ENCODE measurements at regions not wholly inside any gene's neighbourhood (a gene's known extent, or its start where the extent isn't known, plus 50 kb on each side); places are given as distances from the start of the nearest gene placed in this dataset.

- CTCF ChIA-PET: no interaction called here
These were observed 150.5 kb downstream of the TEX29 start for GRCh38 chr13:111470933-111471332.

GRCh38 chr13:111472083-111472482 is 151.6 kb downstream of the TEX29 start:
- DNase-seq (ENCODE audit: low read depth): no peak
- TF ChIP-seq CTCF (IDR thresholded peaks at IDR 0.05; ENCODE audit: insufficient read depth, low read depth, low read length): no peak
- POLR2A ChIA-PET: no interaction called here
- no peaks in the 10 kb centered on the region for H3K27me3 ChIP-seq (ENCODE audit: control insufficient read depth, insufficient read depth, low read length)
- CTCF ChIA-PET: no interaction called here
- no peak overlapping the region for H3K4me3 ChIP-seq (ENCODE audit: low read depth, low read length)
- H3K36me3 ChIP-seq (ENCODE audit: control insufficient read depth, insufficient read depth, low read length): no peaks in the 10 kb centered on the region

More at GRCh38 chr13:111470933-111471332, 150.5 kb downstream of the TEX29 start:
- H3K4me3 ChIP-seq (ENCODE audit: low read depth, low read length): no peak overlapping the region
- H3K36me3 ChIP-seq (ENCODE audit: control insufficient read depth, insufficient read depth, low read length): no peaks in the 10 kb centered on the region
- no peaks in the 10 kb centered on the region for H3K27me3 ChIP-seq (ENCODE audit: control insufficient read depth, insufficient read depth, low read length)
- DNase-seq (ENCODE audit: low read depth): no peak
- POLR2A ChIA-PET: no interaction called here
- no peak for TF ChIP-seq CTCF (IDR thresholded peaks at IDR 0.05; ENCODE audit: insufficient read depth, low read depth, low read length)

GRCh38 chr13:111472559-111473460 is 152.4 kb downstream of the TEX29 start:
- Histone ChIP-seq H3K27me3 (ENCODE audit: control insufficient read depth, insufficient read depth, low read length) (no peaks in the 10 kb centered on the region), H3K4me3 (ENCODE audit: low read depth, low read length) (no peak overlapping the region), H3K36me3 (ENCODE audit: control insufficient read depth, insufficient read depth, low read length) (no peaks in the 10 kb centered on the region)
- no peak for DNase-seq (ENCODE audit: low read depth)
- POLR2A ChIA-PET: no interaction called here
- CTCF ChIA-PET: interaction anchor here (0.8 to 4.7 kb wide), 5 partner anchors 10 to 1401 kb away, joined by 3 to 52 read pairs (median 5); no protein-coding TSS in a partner anchor
- no peak for TF ChIP-seq CTCF (IDR thresholded peaks at IDR 0.05; ENCODE audit: insufficient read depth, low read depth, low read length)

- H3K4me3 ChIP-seq (ENCODE audit: low read depth, low read length): no peak overlapping the region
- CTCF ChIA-PET: interaction anchor here (0.7 to 4.7 kb wide), 17 partner anchors 8 to 1400 kb away, joined by 3 to 52 read pairs (median 4); no protein-coding TSS in a partner anchor
- no peaks in the 10 kb centered on the region for H3K27me3 ChIP-seq (ENCODE audit: control insufficient read depth, insufficient read depth, low read length)
- peak; percentile 48 for TF ChIP-seq CTCF (IDR thresholded peaks at IDR 0.05; ENCODE audit: insufficient read depth, low read depth, low read length)
- POLR2A ChIA-PET: interaction anchor here (0.6 kb wide), 1 partner anchor 1131 kb away, joined by 4 read pairs; no protein-coding TSS in a partner anchor
- DNase-seq (ENCODE audit: low read depth): no peak
- no peaks in the 10 kb centered on the region for H3K36me3 ChIP-seq (ENCODE audit: control insufficient read depth, insufficient read depth, low read length)
These were observed 153.9 kb downstream of the TEX29 start for GRCh38 chr13:111474136-111475002.

GRCh38 chr13:111475488-111475887 is 155.0 kb downstream of the TEX29 start:
- ChIA-PET CTCF (interaction anchor here (3.4 to 4.7 kb wide), 2 partner anchors 968 to 1130 kb away, joined by 20 to 52 read pairs; no protein-coding TSS in a partner anchor), POLR2A (no interaction called here)
- no peak overlapping the region for H3K4me3 ChIP-seq (ENCODE audit: low read depth, low read length)
- H3K27me3 ChIP-seq (ENCODE audit: control insufficient read depth, insufficient read depth, low read length): no peaks in the 10 kb centered on the region
- TF ChIP-seq CTCF (IDR thresholded peaks at IDR 0.05; ENCODE audit: insufficient read depth, low read depth, low read length): no peak
- no peak for DNase-seq (ENCODE audit: low read depth)
- no peaks in the 10 kb centered on the region for H3K36me3 ChIP-seq (ENCODE audit: control insufficient read depth, insufficient read depth, low read length)
